Karpas-422 (cell line): ENCODE measurements at regions not wholly inside any gene's neighbourhood (a gene's known extent, or its start where the extent isn't known, plus 50 kb on each side); places are given as distances from the start of the nearest gene placed in this dataset.

Experiments
- DNase-seq: peaks from one replicate; pipeline ENCODE4 v3.0.0-alpha.2; 2015
- H2AFZ ChIP-seq: fragments of 200-600 bp; sonication (generic); 2 replicates; pipeline ENCODE4 v1.6.1; 2014; ENCODE audit warnings: antibody characterized with exemption, low read length, mixed read lengths
- H3K27ac ChIP-seq: fragments of 200-600 bp; sonication (generic); 2 replicates; pipeline ENCODE4 v1.5.1; 2014; ENCODE audit warnings: mild to moderate bottlenecking, low read length, moderate library complexity
- H3K27me3 ChIP-seq: fragments of 200-600 bp; sonication (generic); 2 replicates; pipeline ENCODE4 v1.6.1; 2014; ENCODE audit warnings: low read length, mixed read lengths
- H3K36me3 ChIP-seq: fragments of 200-600 bp; sonication (generic); 2 replicates; pipeline ENCODE4 v1.6.1; 2014; ENCODE audit warnings: low read length, mixed read lengths; ENCODE audit not compliant: insufficient read depth
- H3K4me1 ChIP-seq: fragments of 200-600 bp; sonication (generic); 2 replicates; pipeline ENCODE4 v1.6.1; 2014; ENCODE audit warnings: mild to moderate bottlenecking, low read length, mixed read lengths
- H3K4me2 ChIP-seq: fragments of 200-600 bp; sonication (generic); 2 replicates; pipeline ENCODE4 v1.6.1; 2014; ENCODE audit warnings: low read length, low read depth, mild to moderate bottlenecking; ENCODE audit not compliant: poor library complexity, severe bottlenecking
- H3K4me3 ChIP-seq: fragments of 200-600 bp; sonication (generic); 2 replicates; pipeline ENCODE4 v1.5.1; 2014; ENCODE audit warnings: mild to moderate bottlenecking, antibody characterized with exemption, low read length, mixed read lengths
- H3K79me2 ChIP-seq: fragments of 200-600 bp; sonication (generic); 2 replicates; pipeline ENCODE4 v1.6.1; 2014; ENCODE audit warnings: mild to moderate bottlenecking, low read length, mixed read lengths
- H3K9ac ChIP-seq: fragments of 200-600 bp; sonication (generic); 2 replicates; pipeline ENCODE4 v1.6.0; 2014; ENCODE audit warnings: low read length
- H3K9me2 ChIP-seq: fragments of 200-600 bp; sonication (generic), shearing (Covaris generic); replicated peaks from 2 replicates; pipeline ENCODE4 v1.6.0; 2014; ENCODE audit warnings: mild to moderate bottlenecking, low read length, moderate library complexity; ENCODE audit not compliant: insufficient read depth
- H3K9me3 ChIP-seq: fragments of 300-700, 200-600 bp; sonication (generic); 2 replicates; pipeline ENCODE4 v1.6.1; 2014; ENCODE audit warnings: low read length, mixed read lengths
- H4K20me1 ChIP-seq: fragments of 200-600 bp; sonication (generic); 2 replicates; pipeline ENCODE4 v1.6.1; 2014; ENCODE audit warnings: mild to moderate bottlenecking, antibody characterized with exemption, low read length, low read depth; ENCODE audit not compliant: insufficient read depth

GRCh38 chr1:191959856-191960255 is 198.4 kb upstream of the RGS18 start:
- Histone ChIP-seq H3K9ac (no peak overlapping the region), H3K9me3 (no peaks in the 10 kb centered on the region), H3K4me2 (no peak overlapping the region), H2AFZ (no peak overlapping the region), H4K20me1 (no peaks in the 10 kb centered on the region), H3K27ac (no peak overlapping the region), H3K79me2 (no peaks in the 10 kb centered on the region), H3K4me3 (no peak overlapping the region), H3K27me3 (no peaks in the 10 kb centered on the region), H3K36me3 (no peaks in the 10 kb centered on the region), H3K4me1 (no peaks in the 10 kb centered on the region), H3K9me2 (no peaks in the 10 kb centered on the region)
- DNase-seq: no peak

- Histone ChIP-seq H3K9me2 (no peaks in the 10 kb centered on the region), H3K27ac (no peak overlapping the region), H4K20me1 (no peaks in the 10 kb centered on the region), H3K4me1 (no peaks in the 10 kb centered on the region), H3K9me3 (no peaks in the 10 kb centered on the region), H3K9ac (no peak overlapping the region), H2AFZ (no peak overlapping the region), H3K79me2 (no peaks in the 10 kb centered on the region), H3K4me2 (no peak overlapping the region), H3K27me3 (no peaks in the 10 kb centered on the region), H3K4me3 (no peak overlapping the region), H3K36me3 (no peaks in the 10 kb centered on the region)
- no peak for DNase-seq
Observed at GRCh38 chr1:191963286-191963685, 195.0 kb upstream of the RGS18 start.

- no peak overlapping the region for H2AFZ ChIP-seq
- H3K4me1 ChIP-seq: no peaks in the 10 kb centered on the region
- H3K4me3 ChIP-seq: no peak overlapping the region
- no peaks in the 10 kb centered on the region for H4K20me1 ChIP-seq
- H3K36me3 ChIP-seq: no peaks in the 10 kb centered on the region
- H3K27me3 ChIP-seq: no peaks in the 10 kb centered on the region
- no peak overlapping the region for H3K27ac ChIP-seq
- no peaks in the 10 kb centered on the region for H3K9me2 ChIP-seq
- DNase-seq: no peak
- no peaks in the 10 kb centered on the region for H3K9me3 ChIP-seq
- no peaks in the 10 kb centered on the region for H3K79me2 ChIP-seq
- H3K9ac ChIP-seq: no peak overlapping the region
- H3K4me2 ChIP-seq: no peak overlapping the region
Observed at GRCh38 chr1:191963781-191964455, 194.3 kb upstream of the RGS18 start.

- H3K9ac ChIP-seq: no peak overlapping the region
- no peaks in the 10 kb centered on the region for H3K79me2 ChIP-seq
- H3K9me3 ChIP-seq: no peaks in the 10 kb centered on the region
- no peaks in the 10 kb centered on the region for H3K4me1 ChIP-seq
- no peak overlapping the region for H3K27ac ChIP-seq
- DNase-seq: no peak
- H4K20me1 ChIP-seq: no peaks in the 10 kb centered on the region
- H3K4me3 ChIP-seq: no peak overlapping the region
- no peaks in the 10 kb centered on the region for H3K9me2 ChIP-seq
- H3K4me2 ChIP-seq: no peak overlapping the region
- no peak overlapping the region for H2AFZ ChIP-seq
- H3K36me3 ChIP-seq: no peaks in the 10 kb centered on the region
- H3K27me3 ChIP-seq: no peaks in the 10 kb centered on the region
Observed at GRCh38 chr1:191969290-191969689, 189.0 kb upstream of the RGS18 start.

GRCh38 chr1:191970116-191970515 is 188.1 kb upstream of the RGS18 start:
- H3K79me2 ChIP-seq: no peaks in the 10 kb centered on the region
- no peak for DNase-seq
- no peak overlapping the region for H3K4me3 ChIP-seq
- H3K4me1 ChIP-seq: no peaks in the 10 kb centered on the region
- H4K20me1 ChIP-seq: no peaks in the 10 kb centered on the region
- H3K36me3 ChIP-seq: no peaks in the 10 kb centered on the region
- no peak overlapping the region for H3K4me2 ChIP-seq
- H3K27ac ChIP-seq: no peak overlapping the region
- no peaks in the 10 kb centered on the region for H3K27me3 ChIP-seq
- no peak overlapping the region for H3K9ac ChIP-seq
- H3K9me2 ChIP-seq: no peaks in the 10 kb centered on the region
- H3K9me3 ChIP-seq: no peaks in the 10 kb centered on the region
- H2AFZ ChIP-seq: no peak overlapping the region

GRCh38 chr1:191971447-191971846 is 186.8 kb upstream of the RGS18 start:
- H3K79me2 ChIP-seq: no peaks in the 10 kb centered on the region
- H3K9ac ChIP-seq: no peak overlapping the region
- H3K4me1 ChIP-seq: no peaks in the 10 kb centered on the region
- no peaks in the 10 kb centered on the region for H3K36me3 ChIP-seq
- H3K9me3 ChIP-seq: no peaks in the 10 kb centered on the region
- no peaks in the 10 kb centered on the region for H3K9me2 ChIP-seq
- no peak for DNase-seq
- H3K27me3 ChIP-seq: no peaks in the 10 kb centered on the region
- no peak overlapping the region for H3K27ac ChIP-seq
- no peak overlapping the region for H2AFZ ChIP-seq
- no peak overlapping the region for H3K4me2 ChIP-seq
- no peaks in the 10 kb centered on the region for H4K20me1 ChIP-seq
- H3K4me3 ChIP-seq: no peak overlapping the region

- Histone ChIP-seq H3K4me2 (no peak overlapping the region), H3K9ac (no peak overlapping the region), H2AFZ (no peak overlapping the region), H3K27me3 (no peaks in the 10 kb centered on the region), H3K36me3 (no peaks in the 10 kb centered on the region), H4K20me1 (no peaks in the 10 kb centered on the region), H3K9me3 (no peaks in the 10 kb centered on the region), H3K4me3 (no peak overlapping the region), H3K9me2 (no peaks in the 10 kb centered on the region), H3K4me1 (no peaks in the 10 kb centered on the region), H3K79me2 (no peaks in the 10 kb centered on the region), H3K27ac (no peak overlapping the region)
- DNase-seq: no peak
Observed at GRCh38 chr1:191974004-191974403, 184.3 kb upstream of the RGS18 start.

GRCh38 chr1:191977874-191978506 is 180.3 kb upstream of the RGS18 start:
- H3K27ac ChIP-seq: no peak overlapping the region
- peaks cover 13% of the 10 kb centered on the region for H3K9me3 ChIP-seq
- DNase-seq: no peak
- no peaks in the 10 kb centered on the region for H3K9me2 ChIP-seq
- no peaks in the 10 kb centered on the region for H3K27me3 ChIP-seq
- no peak overlapping the region for H3K4me2 ChIP-seq
- no peaks in the 10 kb centered on the region for H3K79me2 ChIP-seq
- no peak overlapping the region for H3K9ac ChIP-seq
- no peaks in the 10 kb centered on the region for H3K4me1 ChIP-seq
- no peak overlapping the region for H2AFZ ChIP-seq
- no peak overlapping the region for H3K4me3 ChIP-seq
- no peaks in the 10 kb centered on the region for H3K36me3 ChIP-seq
- H4K20me1 ChIP-seq: no peaks in the 10 kb centered on the region
